ENCODE measurements at regions not wholly inside any gene's neighbourhood (a gene's known extent, or its start where the extent isn't known, plus 50 kb on each side); places are given as distances from the start of the nearest gene placed in this dataset.

- Histone ChIP-seq H2AFZ (ENCODE audit: low read depth, low read length) (peak overlapping the region; percentile 43; the same call in 1 of the 2 replicates), H3K27me3 (ENCODE audit: low read depth, low read length) (no peaks in the 10 kb centered on the region), H3K4me3 (ENCODE audit: low read length) (peak overlapping the region; percentile 58), H3K36me3 (replicated peaks; ENCODE audit: low read depth, low read length) (no peaks in the 10 kb centered on the region), H4K20me1 (ENCODE audit: insufficient read depth, low read length) (no peaks in the 10 kb centered on the region), H3K9me3 (ENCODE audit: insufficient read depth, low read length) (no peaks in the 10 kb centered on the region), H3K79me2 (ENCODE audit: low read length) (no peaks in the 10 kb centered on the region), H3K4me2 (ENCODE audit: low read length) (peak overlapping the region; percentile 65), H3K4me1 (ENCODE audit: low read length) (peaks cover 9% of the 10 kb centered on the region; the same call in 1 of the 2 replicates), H3K9ac (ENCODE audit: low read length) (peak overlapping the region; percentile 13; the same call in 1 of the 2 replicates), H3K27ac (ENCODE audit: low read length) (no peak overlapping the region)
- TF ChIP-seq EZH2phosphoT487 (IDR thresholded peaks at IDR 0.05; ENCODE audit: low read depth): no peak
- TF ChIP-seq, protein P1, sequence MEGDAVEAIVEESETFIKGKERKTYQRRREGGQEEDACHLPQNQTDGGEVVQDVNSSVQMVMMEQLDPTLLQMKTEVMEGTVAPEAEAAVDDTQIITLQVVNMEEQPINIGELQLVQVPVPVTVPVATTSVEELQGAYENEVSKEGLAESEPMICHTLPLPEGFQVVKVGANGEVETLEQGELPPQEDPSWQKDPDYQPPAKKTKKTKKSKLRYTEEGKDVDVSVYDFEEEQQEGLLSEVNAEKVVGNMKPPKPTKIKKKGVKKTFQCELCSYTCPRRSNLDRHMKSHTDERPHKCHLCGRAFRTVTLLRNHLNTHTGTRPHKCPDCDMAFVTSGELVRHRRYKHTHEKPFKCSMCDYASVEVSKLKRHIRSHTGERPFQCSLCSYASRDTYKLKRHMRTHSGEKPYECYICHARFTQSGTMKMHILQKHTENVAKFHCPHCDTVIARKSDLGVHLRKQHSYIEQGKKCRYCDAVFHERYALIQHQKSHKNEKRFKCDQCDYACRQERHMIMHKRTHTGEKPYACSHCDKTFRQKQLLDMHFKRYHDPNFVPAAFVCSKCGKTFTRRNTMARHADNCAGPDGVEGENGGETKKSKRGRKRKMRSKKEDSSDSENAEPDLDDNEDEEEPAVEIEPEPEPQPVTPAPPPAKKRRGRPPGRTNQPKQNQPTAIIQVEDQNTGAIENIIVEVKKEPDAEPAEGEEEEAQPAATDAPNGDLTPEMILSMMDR (IDR thresholded peaks at IDR 0.05; ENCODE audit: low read depth, low read length): no peak
These were observed 122.4 kb downstream of the RAP2B start for GRCh38 chr3:153284282-153284938.

DNA sequence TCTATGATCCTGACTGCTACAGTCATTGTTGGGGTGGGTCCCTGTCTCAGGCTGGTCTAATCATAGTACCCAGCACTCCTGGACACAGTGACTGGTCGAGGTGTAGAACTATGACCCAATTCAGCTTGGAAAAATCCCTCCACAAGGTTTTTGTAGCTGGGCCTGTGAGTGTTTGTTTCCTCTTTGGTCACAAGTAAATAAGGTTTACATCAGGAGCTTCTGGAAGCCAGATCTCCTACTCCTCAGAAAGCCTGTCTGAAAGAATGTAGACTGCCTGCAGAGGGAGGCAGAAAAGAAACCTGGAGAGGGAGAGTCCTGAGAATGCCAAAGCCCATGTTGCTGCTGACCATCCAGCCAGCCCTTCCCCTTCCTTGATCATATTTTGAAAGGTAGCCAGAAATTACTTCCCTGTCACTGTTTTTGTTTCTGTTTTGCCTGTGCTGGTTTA is 123.2 kb downstream of the RAP2B start:
- H3K9ac ChIP-seq (ENCODE audit: low read length): no peak overlapping the region
- H3K27ac ChIP-seq (ENCODE audit: low read length): no peak overlapping the region
- no peaks in the 10 kb centered on the region for H3K36me3 ChIP-seq (replicated peaks; ENCODE audit: low read depth, low read length)
- H3K4me2 ChIP-seq (ENCODE audit: low read length): no peak overlapping the region
- no peak overlapping the region for H2AFZ ChIP-seq (ENCODE audit: low read depth, low read length)
- H3K27me3 ChIP-seq (ENCODE audit: low read depth, low read length): no peaks in the 10 kb centered on the region
- no peak for TF ChIP-seq EZH2phosphoT487 (IDR thresholded peaks at IDR 0.05; ENCODE audit: low read depth)
- TF ChIP-seq, protein P1 (IDR thresholded peaks at IDR 0.05; ENCODE audit: low read depth, low read length): no peak
- H3K4me1 ChIP-seq (ENCODE audit: low read length): peaks cover 9% of the 10 kb centered on the region; the same call in 1 of the 2 replicates
- H4K20me1 ChIP-seq (ENCODE audit: insufficient read depth, low read length): no peaks in the 10 kb centered on the region
- no peak overlapping the region for H3K4me3 ChIP-seq (ENCODE audit: low read length)
- H3K9me3 ChIP-seq (ENCODE audit: insufficient read depth, low read length): no peaks in the 10 kb centered on the region
- no peaks in the 10 kb centered on the region for H3K79me2 ChIP-seq (ENCODE audit: low read length)

- Histone ChIP-seq H3K27ac (ENCODE audit: low read length) (no peak overlapping the region), H4K20me1 (ENCODE audit: insufficient read depth, low read length) (no peaks in the 10 kb centered on the region), H2AFZ (ENCODE audit: low read depth, low read length) (no peak overlapping the region), H3K79me2 (ENCODE audit: low read length) (no peaks in the 10 kb centered on the region), H3K9me3 (ENCODE audit: insufficient read depth, low read length) (no peaks in the 10 kb centered on the region), H3K9ac (ENCODE audit: low read length) (no peak overlapping the region), H3K27me3 (ENCODE audit: low read depth, low read length) (no peaks in the 10 kb centered on the region), H3K4me3 (ENCODE audit: low read length) (no peak overlapping the region), H3K36me3 (replicated peaks; ENCODE audit: low read depth, low read length) (no peaks in the 10 kb centered on the region), H3K4me1 (ENCODE audit: low read length) (peaks cover 9% of the 10 kb centered on the region; the same call in 1 of the 2 replicates), H3K4me2 (ENCODE audit: low read length) (no peak overlapping the region)
- TF ChIP-seq, protein P1 (IDR thresholded peaks at IDR 0.05; ENCODE audit: low read depth, low read length): no peak
- TF ChIP-seq EZH2phosphoT487 (IDR thresholded peaks at IDR 0.05; ENCODE audit: low read depth): no peak
These were observed 124.0 kb downstream of the RAP2B start for GRCh38 chr3:153285982-153286381.

GRCh38 chr3:153287017-153287416 is 125.0 kb downstream of the RAP2B start:
- H3K9ac ChIP-seq (ENCODE audit: low read length): no peak overlapping the region
- H4K20me1 ChIP-seq (ENCODE audit: insufficient read depth, low read length): no peaks in the 10 kb centered on the region
- no peak overlapping the region for H3K4me3 ChIP-seq (ENCODE audit: low read length)
- TF ChIP-seq, protein P1 (IDR thresholded peaks at IDR 0.05; ENCODE audit: low read depth, low read length): no peak
- no peak for TF ChIP-seq EZH2phosphoT487 (IDR thresholded peaks at IDR 0.05; ENCODE audit: low read depth)
- H3K27ac ChIP-seq (ENCODE audit: low read length): no peak overlapping the region
- no peaks in the 10 kb centered on the region for H3K36me3 ChIP-seq (replicated peaks; ENCODE audit: low read depth, low read length)
- peaks cover 13% of the 10 kb centered on the region; the same call in 1 of the 2 replicates for H3K4me1 ChIP-seq (ENCODE audit: low read length)
- H3K4me2 ChIP-seq (ENCODE audit: low read length): no peak overlapping the region
- H3K9me3 ChIP-seq (ENCODE audit: insufficient read depth, low read length): no peaks in the 10 kb centered on the region
- no peak overlapping the region for H2AFZ ChIP-seq (ENCODE audit: low read depth, low read length)
- H3K27me3 ChIP-seq (ENCODE audit: low read depth, low read length): no peaks in the 10 kb centered on the region
- no peaks in the 10 kb centered on the region for H3K79me2 ChIP-seq (ENCODE audit: low read length)
